IPS-18a (cell line): ENCODE measurements at regions not wholly inside any gene's neighbourhood (a gene's known extent, or its start where the extent isn't known, plus 50 kb on each side); places are given as distances from the start of the nearest gene placed in this dataset.

Experiments used
- H3K27ac ChIP-seq: one replicate; pipeline ENCODE4 v1.5.1; 2013; ENCODE audit warnings: low read length
- H3K27me3 ChIP-seq: one replicate; pipeline ENCODE4 v1.6.1; 2013; ENCODE audit warnings: mild to moderate bottlenecking, low read length; ENCODE audit not compliant: control insufficient read depth, insufficient read depth
- H3K36me3 ChIP-seq: one replicate; pipeline ENCODE4 v1.6.1; 2013; ENCODE audit warnings: low read depth, low read length; ENCODE audit not compliant: control insufficient read depth
- H3K4me1 ChIP-seq: one replicate; pipeline ENCODE4 v1.6.1; 2013; ENCODE audit warnings: low read depth, low read length; ENCODE audit not compliant: control insufficient read depth
- H3K4me3 ChIP-seq: one replicate; pipeline ENCODE4 v1.5.1; 2013; ENCODE audit warnings: low read length
- H3K9ac ChIP-seq: one replicate; pipeline ENCODE4 v1.6.1; 2013; ENCODE audit warnings: mild to moderate bottlenecking, low read length, moderate library complexity
- H3K9me3 ChIP-seq: one replicate; pipeline ENCODE4 v1.6.1; 2013; ENCODE audit warnings: low read depth, low read length; ENCODE audit not compliant: control insufficient read depth

DNA sequence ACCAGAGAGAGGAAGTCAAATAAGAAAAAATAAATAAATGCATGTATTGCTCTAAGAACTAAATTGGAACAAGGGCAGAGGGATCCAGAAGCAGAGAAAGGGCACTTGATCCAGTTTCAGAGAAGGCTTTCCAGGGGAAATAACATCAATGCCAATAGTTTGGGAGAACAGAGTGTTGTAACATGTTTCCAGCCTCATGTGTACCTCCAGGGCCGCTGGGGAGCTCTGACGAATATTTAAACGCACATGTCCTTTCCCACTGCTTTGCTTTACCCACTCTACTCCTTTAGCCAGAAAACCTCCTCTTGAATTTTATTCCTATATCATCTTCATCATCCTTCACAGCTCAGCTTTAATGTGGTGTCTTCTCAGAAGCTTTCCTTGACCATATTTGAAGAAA, 233.7 kb downstream of the ENC1 start:
- Histone ChIP-seq H3K27me3 (no peaks in the 10 kb centered on the region), H3K4me3 (no peak overlapping the region), H3K4me1 (peaks cover 11% of the 10 kb centered on the region), H3K36me3 (no peaks in the 10 kb centered on the region), H3K9me3 (no peaks in the 10 kb centered on the region), H3K9ac (no peak overlapping the region), H3K27ac (no peak overlapping the region)

GRCh38 chr5:74405593-74405992, 234.9 kb downstream of the ENC1 start:
- no peak overlapping the region for H3K4me3 ChIP-seq
- no peak overlapping the region for H3K27ac ChIP-seq
- no peaks in the 10 kb centered on the region for H3K9me3 ChIP-seq
- H3K4me1 ChIP-seq = no peaks in the 10 kb centered on the region
- H3K36me3 ChIP-seq = no peaks in the 10 kb centered on the region
- H3K9ac ChIP-seq = no peak overlapping the region
- no peaks in the 10 kb centered on the region for H3K27me3 ChIP-seq

DNA sequence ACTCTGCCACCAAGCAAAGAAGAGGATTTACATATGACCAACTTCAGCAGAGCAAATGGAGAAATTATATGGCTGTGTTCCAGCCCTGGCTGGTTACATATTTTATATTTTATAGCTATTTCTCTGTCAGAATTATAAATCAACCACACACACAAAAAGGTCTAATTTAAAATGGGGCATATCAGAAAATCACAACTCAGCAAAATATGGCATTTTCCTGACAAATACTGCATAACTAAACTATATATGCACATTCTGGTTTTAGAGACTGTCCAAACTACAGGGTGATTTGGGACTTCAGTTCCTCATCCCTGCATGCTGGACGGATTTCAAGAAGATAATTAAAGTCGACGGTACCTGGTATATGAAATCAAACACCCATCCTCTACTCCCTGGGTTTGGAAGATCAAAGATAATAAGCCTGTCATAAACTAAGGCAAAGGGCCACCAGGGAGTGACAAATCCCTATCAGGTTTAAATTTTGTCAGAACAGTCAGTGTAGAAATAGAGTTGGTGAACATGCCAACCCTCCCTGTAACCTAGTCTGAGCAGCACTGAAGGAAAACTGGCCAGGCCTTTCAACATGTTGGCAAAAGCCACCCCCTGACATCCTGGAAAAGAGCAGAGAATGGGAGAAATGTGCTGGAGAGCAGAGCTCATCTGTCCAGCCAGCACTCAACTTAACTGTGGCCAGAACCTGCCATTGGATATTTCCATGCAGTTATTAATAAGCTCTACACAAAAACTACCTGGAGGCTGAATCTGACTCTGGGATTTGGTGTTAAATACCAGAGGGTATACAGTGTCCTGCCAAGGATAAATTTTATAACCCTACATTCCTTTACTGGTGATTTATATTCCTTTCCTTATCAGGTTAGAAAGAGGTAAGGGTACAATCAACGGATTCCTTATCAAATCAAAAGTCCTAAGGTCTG, 235.7 kb downstream of the ENC1 start:
- H3K9me3 ChIP-seq = no peaks in the 10 kb centered on the region
- no peak overlapping the region for H3K27ac ChIP-seq
- H3K27me3 ChIP-seq = no peaks in the 10 kb centered on the region
- H3K4me1 ChIP-seq = no peaks in the 10 kb centered on the region
- no peak overlapping the region for H3K9ac ChIP-seq
- H3K36me3 ChIP-seq = no peaks in the 10 kb centered on the region
- no peak overlapping the region for H3K4me3 ChIP-seq

- no peaks in the 10 kb centered on the region for H3K4me1 ChIP-seq
- H3K27ac ChIP-seq = no peak overlapping the region
- H3K36me3 ChIP-seq = no peaks in the 10 kb centered on the region
- no peaks in the 10 kb centered on the region for H3K27me3 ChIP-seq
- H3K4me3 ChIP-seq = no peak overlapping the region
- H3K9ac ChIP-seq = no peak overlapping the region
- no peaks in the 10 kb centered on the region for H3K9me3 ChIP-seq
These were observed 236.8 kb downstream of the ENC1 start for GRCh38 chr5:74403771-74404170.

DNA sequence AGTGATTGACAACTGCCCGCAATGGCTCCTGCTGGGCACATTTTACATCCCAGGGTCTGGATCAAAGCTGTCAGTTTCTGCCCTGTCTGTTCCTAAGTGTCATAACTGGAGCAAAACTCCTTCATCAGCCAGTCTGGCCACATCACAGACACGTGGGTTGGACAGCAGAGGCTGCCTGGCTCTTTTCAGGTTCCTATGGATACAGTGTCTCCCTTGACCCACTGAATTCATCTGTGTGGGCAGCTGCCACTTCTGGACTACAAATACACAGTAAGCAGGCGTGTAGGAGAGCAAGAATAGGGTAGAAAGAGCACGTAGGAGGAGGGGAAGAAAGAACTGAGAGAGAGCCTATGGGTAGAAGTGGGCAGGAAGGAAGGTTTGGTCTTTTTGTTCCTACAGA, 238.0 kb downstream of the ENC1 start:
- no peak overlapping the region for H3K27ac ChIP-seq
- H3K4me3 ChIP-seq = no peak overlapping the region
- H3K4me1 ChIP-seq = no peaks in the 10 kb centered on the region
- no peaks in the 10 kb centered on the region for H3K9me3 ChIP-seq
- no peak overlapping the region for H3K9ac ChIP-seq
- no peaks in the 10 kb centered on the region for H3K27me3 ChIP-seq
- no peaks in the 10 kb centered on the region for H3K36me3 ChIP-seq

- no peaks in the 10 kb centered on the region for H3K4me1 ChIP-seq
- no peak overlapping the region for H3K27ac ChIP-seq
- H3K27me3 ChIP-seq = no peaks in the 10 kb centered on the region
- H3K4me3 ChIP-seq = no peak overlapping the region
- H3K9me3 ChIP-seq = no peaks in the 10 kb centered on the region
- H3K9ac ChIP-seq = no peak overlapping the region
- no peaks in the 10 kb centered on the region for H3K36me3 ChIP-seq
These were observed 238.6 kb downstream of the ENC1 start for GRCh38 chr5:74401946-74402320.

DNA sequence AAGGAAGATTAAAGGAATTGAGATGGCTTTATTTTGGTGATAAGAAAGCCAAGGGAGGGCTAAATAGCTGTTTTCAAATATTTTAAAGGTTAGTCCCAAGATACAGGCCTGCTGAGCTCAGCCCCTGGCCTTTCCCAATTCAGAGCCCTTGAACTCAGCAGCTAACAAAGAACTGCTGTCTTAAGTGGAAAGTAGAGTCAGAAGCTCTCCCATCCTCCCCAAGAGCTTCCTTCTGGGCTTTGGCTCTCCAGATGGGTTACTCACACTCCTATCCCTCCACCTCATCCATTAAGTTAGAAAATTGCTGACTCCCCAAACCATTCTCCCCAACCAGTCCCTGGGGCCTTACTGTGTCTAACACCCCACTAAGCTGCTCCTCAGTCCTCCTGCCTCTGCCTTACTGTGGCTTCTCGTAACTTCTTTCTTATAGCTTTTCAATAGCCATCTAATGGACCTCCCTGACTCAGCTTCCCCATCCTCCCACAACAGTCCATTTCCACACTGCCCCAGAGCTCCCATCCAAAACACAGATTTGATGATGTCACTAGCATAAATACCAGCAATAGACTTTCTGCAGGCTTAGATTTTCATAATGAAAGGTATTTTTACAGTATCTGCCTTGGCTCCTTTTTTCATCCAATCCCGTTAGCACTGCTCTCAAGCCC, 239.1 kb downstream of the ENC1 start:
- H3K36me3 ChIP-seq = no peaks in the 10 kb centered on the region
- no peaks in the 10 kb centered on the region for H3K9me3 ChIP-seq
- H3K4me3 ChIP-seq = no peak overlapping the region
- no peak overlapping the region for H3K27ac ChIP-seq
- no peaks in the 10 kb centered on the region for H3K4me1 ChIP-seq
- H3K9ac ChIP-seq = no peak overlapping the region
- peaks cover 4% of the 10 kb centered on the region for H3K27me3 ChIP-seq

GRCh38 chr5:74400067-74400466, 240.5 kb downstream of the ENC1 start:
- H3K27ac ChIP-seq = no peak overlapping the region
- peaks cover 4% of the 10 kb centered on the region for H3K4me1 ChIP-seq
- no peak overlapping the region for H3K4me3 ChIP-seq
- no peaks in the 10 kb centered on the region for H3K9me3 ChIP-seq
- peaks cover 15% of the 10 kb centered on the region for H3K27me3 ChIP-seq
- no peaks in the 10 kb centered on the region for H3K36me3 ChIP-seq
- no peak overlapping the region for H3K9ac ChIP-seq

- H3K9ac ChIP-seq = no peak overlapping the region
- H3K36me3 ChIP-seq = no peaks in the 10 kb centered on the region
- H3K4me3 ChIP-seq = no peak overlapping the region
- peaks cover 34% of the 10 kb centered on the region for H3K27me3 ChIP-seq
- H3K4me1 ChIP-seq = peaks cover 10% of the 10 kb centered on the region
- H3K27ac ChIP-seq = no peak overlapping the region
- no peaks in the 10 kb centered on the region for H3K9me3 ChIP-seq
These were observed 243.5 kb downstream of the ENC1 start for GRCh38 chr5:74396913-74397622.

GRCh38 chr5:74394916-74395880, 245.3 kb downstream of the ENC1 start:
- no peak overlapping the region for H3K4me3 ChIP-seq
- peaks cover 10% of the 10 kb centered on the region for H3K4me1 ChIP-seq
- H3K9me3 ChIP-seq = no peaks in the 10 kb centered on the region
- H3K27ac ChIP-seq = no peak overlapping the region
- peaks cover 34% of the 10 kb centered on the region for H3K27me3 ChIP-seq
- H3K36me3 ChIP-seq = no peaks in the 10 kb centered on the region
- H3K9ac ChIP-seq = no peak overlapping the region

GRCh38 chr5:74394528-74394915, 246.0 kb downstream of the ENC1 start:
- Histone ChIP-seq H3K36me3 (no peaks in the 10 kb centered on the region), H3K9ac (no peak overlapping the region)

More at GRCh38 chr5:74394528-74394915, 246.0 kb downstream of the ENC1 start:
- Histone ChIP-seq H3K27me3 (peaks cover 34% of the 10 kb centered on the region), H3K4me1 (peaks cover 10% of the 10 kb centered on the region), H3K4me3 (no peak overlapping the region), H3K27ac (no peak overlapping the region), H3K9me3 (no peaks in the 10 kb centered on the region)
